GM18520 (cell line): ENCODE measurements at regions not wholly inside any gene's neighbourhood (a gene's known extent, or its start where the extent isn't known, plus 50 kb on each side); places are given as distances from the start of the nearest gene placed in this dataset.
A peak's percentile ranks its signal among the peaks of the same experiment; 100 is the strongest.
"Not testable (repeated sequence)": the region's sequence is repeated elsewhere in the genome, so short reads cannot be mapped to it uniquely, and the experiment has no call there.

Source experiments
- ATAC-seq: cut with Tn5 transposase; IDR thresholded peaks from one replicate; pipeline ENCODE4 v1.9.1; 2021; ENCODE audit not compliant: unreplicated experiment

DNA sequence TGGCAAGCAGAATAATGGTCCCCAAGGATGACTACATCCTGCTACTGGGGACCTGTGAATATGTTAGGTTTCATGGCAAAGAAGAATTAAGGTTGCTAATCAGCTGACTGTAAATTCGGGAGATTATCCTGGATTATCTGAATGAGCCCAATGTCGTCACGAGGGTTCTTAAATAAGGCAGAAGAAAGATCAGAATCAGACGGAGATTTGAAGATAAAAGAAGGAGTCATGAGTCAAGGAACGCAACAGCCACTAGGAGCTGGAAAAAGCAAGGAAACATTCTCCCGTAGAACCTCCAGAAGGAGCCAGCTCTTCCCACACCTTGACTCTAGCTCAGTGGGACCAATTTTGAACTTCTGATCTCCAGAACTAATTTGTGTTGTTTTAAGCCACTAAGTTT lies 82.9 kb upstream of the APBB1IP start:
- no peak for ATAC-seq

DNA sequence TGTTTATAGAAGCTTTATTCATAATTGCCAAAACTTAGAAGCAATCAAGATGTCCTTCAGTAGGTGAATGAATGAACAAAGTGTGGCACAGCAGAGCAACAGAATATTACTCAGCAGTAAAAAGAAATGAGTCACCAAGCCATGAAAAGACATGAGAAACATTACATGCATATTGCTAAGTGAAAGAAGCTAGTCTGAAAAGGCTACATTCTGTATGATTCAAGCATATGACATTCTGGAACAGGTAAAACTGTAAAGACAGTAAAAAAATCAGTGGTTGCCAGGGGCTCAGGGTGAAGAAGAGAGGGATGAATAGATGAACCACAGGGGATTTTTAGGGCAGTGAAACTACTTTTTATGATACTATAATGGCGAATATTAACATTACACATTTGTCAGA lies 80.9 kb upstream of the APBB1IP start:
- ATAC-seq: peak; percentile 87

DNA sequence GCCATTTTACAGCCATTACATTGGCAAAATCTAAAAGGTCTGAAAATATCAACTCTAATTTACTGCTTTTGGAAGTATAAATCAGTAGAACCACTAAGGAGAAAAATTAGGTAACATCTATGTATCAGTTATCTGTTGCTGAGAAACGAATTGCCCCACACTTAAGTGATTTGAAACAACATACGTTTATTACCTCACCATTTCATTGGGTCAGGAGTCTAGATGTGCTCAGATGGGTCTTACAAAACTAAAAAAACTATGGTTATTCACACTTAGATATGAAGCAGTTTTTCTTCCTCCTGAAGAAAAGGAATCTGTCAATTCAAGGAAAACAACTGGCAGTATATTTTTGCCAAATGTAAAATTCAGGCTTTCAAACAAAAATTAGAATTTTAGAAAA lies 80.1 kb upstream of the APBB1IP start:
- ATAC-seq: no peak

DNA sequence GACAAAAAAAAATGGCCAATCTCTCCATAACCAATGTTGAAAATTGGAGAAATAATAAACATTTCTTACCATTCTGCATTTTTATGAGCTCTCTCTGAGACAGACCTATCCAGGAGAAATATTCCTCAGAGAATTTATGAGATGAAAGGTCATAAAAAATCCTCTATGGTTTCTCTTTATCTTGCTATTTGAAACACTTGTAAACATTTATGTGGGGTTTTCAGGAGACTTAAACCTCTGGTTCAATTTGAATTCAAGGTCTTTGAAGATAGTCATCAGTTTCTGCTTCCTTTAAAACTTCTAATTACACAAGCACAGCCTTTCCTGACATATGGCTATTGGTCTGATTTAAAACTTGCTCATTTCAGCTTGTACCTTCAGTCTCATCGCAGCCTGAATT lies 78.5 kb upstream of the APBB1IP start:
- no peak for ATAC-seq

DNA sequence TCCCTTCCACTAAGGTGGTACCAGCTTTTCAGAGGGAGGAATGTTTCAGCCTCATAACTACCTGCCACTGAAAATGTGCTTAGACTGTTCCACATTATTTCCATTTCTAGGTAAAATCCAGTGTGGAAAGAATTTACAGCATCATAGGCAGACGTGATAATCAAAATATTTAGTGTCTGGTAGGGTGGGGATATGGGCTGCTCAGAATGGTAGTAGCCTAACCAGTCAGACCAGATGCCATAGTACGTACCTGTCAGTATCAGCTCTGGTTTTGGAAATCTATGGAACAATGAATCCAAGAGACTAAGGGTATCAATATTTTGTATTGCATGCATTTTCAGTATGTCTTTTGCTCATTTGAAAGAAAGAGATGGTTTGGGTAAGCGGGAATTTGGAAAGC lies 76.8 kb upstream of the APBB1IP start:
- ATAC-seq: no peak

DNA sequence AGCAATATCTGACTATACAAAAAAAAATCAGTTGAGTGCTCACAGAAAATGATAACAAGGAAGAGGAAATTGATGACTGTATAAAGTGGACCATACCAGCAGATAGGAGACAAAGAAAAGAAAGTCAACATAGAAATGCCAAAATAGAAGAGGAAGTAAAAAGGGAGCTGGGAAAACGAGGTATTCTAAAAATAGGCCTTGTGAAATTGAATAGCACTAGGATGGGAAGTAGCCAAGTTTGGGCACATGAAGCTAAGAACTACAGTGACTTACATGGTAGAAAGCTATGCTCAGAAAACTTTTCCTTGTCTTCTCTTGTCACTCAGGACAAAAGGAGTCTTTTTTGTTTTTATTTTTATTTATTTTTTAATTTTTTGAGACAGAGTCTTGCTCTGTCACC lies 76.2 kb upstream of the APBB1IP start:
- ATAC-seq: no peak

DNA sequence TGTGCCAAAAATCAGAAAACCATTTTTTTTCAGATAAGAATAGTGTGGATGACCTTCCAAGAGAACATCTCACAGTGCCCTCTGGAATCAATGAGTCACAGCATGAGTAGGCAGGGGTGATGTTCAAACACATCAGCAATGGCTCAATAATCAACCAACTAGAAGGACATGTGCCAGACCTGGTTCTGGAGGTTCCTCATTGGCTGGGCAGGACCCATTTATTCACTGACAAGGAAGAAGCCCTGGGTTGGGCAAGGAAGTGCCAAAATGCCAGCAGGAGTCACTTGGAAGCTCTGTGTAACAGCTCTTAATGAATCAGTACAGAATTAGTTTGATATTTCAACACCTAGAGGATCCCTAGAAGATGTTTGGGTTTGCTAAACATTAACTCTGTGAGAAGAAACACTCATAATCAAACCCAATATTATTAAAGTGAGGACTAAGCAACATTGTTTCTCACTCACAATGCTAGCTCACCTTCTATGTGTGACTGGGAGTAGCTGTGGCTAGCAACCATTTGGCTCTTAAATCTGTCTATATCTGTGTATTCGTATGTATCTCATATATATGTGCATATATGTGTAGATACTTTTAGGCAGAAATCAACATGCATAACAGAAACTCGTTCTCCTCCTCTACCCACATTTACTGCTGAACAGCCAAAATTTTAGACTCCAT lies 72.3 kb upstream of the APBB1IP start:
- ATAC-seq: no peak

DNA sequence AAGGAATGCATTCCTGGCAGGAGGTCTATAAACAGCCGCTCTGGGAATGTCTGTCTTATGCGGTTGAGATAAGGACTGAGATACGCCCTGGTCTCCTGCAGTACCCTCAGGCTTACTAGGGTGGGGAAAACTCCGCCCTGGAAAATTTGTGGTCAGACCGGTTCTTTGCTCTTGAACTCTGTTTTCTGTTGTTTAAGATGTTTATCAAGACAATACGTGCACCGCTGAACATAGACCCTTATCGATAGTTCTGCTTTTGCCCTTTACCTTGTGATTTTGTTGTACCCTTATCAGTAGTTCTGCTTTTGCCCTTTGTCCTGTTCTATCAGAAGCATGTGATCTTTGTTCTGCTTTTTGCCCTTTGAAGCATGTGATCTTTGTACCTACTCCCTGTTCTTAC lies 71.1 kb upstream of the APBB1IP start:
- ATAC-seq: not testable (repeated sequence)

DNA sequence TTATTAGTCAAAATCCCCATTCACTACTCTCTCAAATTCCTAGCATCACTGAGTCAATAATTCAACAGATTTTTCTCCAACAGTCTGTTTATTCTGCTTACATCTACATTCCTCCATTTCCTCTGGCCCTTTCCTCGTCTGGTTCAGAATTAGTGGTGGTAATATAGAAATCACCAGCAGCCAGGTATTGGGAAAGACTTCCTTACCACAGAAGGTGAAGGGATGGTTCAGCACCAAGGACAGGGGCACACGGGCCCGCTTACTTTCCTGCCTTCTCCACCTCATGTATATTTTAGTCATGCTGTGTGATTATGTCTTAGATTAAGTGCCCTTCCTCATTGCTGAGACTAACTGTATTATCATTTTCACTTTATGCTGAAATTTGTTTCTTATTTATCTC lies 70.4 kb upstream of the APBB1IP start:
- no peak for ATAC-seq

DNA sequence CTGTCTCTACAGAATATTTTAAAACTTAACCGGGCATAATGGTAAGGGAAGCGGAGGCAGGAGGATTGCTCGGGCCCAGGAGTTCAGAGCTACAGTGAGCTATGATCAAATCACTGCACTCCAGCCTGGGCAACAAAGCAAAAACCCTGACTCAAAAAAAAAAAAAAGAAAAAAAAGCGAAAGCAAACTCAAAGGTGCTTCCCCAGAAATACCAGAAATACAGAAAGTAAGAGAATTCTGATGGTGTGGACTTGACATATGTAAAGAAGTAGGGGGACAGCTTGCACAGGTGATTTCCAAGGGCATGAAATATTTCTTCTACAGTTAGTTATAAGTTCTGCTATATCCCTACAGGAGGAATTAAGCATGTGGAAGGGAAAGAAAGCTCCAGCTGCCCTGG lies 69.7 kb upstream of the APBB1IP start:
- ATAC-seq: peak; percentile 60

DNA sequence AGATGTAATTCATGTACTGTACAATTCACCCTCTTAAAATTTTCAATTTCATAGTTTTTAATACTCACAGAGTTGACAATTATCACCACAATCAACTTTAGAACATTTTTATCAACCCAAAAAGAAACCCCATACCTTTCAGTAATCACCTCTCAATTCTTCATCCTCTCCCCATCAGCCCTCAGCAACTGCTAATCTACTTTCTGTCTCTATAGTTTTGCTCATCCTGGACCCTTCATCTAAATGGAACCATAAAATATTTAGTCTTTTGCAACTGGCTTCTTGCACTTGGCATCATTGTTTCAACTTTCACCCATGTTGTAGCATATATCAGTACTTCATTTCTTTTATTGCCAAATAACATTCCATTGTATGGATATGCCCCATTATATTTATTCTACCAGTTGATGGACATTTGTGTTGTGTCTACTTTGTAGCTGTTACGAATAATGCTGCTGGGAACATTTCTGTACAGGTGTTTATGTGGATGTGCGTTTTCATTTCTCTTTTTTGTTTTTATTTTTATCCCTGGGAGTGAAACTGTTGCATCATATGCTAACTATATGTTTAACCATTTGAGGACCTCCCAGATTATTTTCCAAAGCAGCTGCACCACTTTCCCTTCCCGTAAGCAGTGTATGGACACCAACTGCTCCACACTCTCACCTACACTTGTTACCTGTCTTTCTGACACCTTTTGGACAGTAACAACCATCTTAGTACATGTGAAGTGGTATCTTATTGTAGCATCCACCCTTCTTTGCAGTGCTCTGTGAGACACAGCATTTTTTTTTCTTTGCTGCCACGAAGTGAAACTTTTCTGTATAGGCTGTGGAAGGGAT lies 65.4 kb upstream of the APBB1IP start:
- ATAC-seq: no peak

DNA sequence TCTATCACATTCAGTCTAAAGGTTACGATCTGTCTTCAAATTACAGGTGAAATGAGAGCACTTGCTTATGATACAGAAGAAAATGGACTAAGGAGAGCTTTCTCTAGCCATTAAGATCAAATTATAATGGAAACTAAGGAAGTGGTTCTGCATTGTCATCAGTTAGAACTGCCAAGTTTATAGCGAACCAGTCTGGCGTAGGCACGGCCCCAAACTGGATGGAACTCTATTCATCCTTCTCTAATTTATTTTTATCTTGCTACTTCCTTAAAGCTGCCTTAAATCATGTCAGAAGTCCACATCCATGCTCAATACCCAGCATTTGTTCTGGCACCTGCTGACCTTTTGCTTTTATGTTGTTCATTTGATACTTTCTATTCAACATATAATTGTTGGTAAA lies 63.7 kb upstream of the APBB1IP start:
- ATAC-seq: no peak

DNA sequence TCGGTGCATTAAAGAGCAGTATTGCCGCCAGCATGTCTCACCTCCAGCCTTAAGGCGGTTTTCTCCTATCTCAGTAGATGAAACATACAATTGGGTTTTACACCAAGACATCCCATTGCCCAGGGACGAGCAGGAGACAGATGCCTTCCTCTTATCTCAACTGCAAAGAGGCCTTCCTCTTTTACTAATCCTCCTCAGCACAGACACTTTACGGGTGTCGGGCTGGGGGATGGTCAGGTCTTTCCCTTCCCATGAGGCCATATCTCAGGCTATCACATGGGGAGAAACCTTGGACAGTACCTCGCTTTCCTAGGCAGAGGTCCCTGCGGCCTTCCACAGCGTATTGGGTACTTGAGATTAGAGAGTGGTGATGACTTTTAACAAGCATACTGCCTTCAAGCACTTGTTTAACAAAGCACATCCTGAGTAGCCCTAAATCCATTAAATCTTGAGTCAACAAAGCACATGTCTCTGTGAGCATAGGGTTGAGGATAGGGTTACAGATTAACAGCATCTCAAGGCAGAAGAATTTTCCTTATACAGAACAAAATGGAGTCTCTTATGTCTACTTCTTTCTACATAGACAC lies 60.8 kb upstream of the APBB1IP start:
- not testable (repeated sequence) for ATAC-seq

DNA sequence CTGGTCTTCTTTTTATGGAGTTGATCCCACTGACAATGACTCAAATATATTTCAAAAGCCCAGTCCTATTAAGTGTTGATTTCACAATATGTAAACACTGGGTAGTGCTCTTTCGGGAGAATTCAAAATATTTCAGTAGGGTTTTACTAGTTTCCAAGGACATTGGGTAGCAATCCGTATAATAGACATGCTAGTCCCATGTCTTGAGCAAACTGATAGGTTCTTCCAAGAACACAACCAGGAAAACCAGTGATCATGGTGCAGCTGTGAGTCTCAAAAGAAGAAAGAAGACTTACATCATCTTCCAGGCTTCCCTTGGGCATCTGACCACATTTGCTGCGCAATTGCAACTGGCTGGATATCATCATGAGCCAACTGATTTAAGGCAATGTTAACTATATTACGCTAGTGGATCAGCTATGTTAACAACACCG lies 59.3 kb upstream of the APBB1IP start:
- ATAC-seq: no peak

DNA sequence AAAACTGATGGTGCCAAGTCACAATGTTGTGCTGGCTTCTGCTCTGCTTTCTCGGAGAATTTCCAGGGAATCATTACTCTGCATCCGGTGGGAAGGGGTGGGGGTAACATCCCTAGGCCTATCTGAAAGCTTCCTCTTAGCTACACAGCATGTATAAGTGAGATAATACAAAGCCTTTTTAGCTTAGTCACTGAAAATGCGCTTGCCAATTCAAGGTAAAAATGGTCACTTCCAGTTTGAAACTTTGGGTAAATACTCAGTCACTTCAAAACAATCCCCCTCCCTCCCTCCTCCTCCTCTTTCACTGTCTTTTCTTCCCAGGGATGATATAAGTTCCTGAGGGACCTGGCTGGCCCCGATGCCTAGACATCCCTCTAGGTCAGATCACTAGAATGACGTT lies 57.3 kb upstream of the APBB1IP start:
- ATAC-seq: no peak

DNA sequence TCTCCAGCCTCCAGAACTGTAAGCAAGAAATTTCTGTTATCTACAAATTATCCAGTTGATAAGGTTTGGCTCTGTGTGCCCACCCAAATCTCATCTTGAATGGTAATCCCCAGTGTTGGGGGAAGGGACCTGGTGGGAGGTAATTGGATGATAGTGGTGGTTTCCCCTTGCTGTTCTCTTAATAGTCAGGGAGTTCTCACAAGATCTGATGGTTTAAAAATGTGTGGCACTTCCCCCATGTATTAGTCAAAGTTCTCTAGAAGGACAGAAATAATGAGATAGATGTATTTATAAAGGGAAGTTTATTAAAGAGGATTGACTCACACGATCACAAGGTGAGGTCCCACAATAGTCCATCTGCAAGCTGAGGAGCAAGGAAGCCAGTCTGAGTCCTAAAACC lies 56.2 kb upstream of the APBB1IP start:
- no peak for ATAC-seq

DNA sequence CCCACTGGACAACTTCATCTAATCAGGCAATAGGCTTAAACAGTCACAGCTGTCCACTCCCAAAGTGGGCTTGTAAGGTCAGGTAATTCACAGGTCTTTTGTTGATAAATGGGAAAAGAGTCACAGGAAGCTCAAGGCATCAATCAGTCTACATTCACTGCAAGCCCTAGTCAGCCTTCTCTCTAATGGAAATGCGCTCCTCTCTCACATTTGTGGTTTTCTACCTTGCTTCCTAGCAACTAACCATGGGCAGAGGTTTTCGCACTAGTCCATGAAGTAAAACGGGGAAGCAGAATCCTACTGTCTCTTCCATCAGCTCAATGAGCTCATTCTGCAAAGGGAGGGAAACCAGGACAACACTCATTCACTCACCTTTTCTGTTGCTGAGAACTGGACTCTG lies 53.5 kb upstream of the APBB1IP start:
- ATAC-seq: no peak

DNA sequence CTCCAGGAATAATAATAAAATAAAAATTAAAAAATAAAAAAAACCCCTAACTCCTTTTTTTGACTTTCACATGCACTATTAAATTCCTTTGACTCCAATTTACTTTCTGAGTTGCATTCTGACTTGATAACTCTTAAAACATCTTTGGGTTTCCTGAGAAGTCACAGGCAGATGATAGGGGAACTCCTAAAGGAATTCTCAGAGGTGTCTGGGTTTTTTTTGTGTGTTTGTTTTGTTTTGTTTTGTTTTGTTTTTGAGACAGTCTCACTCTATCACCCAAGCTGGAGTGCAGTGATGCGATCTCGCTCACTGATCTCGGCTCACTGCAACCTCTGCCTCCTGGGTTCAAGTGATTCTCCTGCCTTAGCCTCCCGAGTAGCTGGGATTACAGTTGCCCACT lies 52.7 kb upstream of the APBB1IP start:
- ATAC-seq: no peak

DNA sequence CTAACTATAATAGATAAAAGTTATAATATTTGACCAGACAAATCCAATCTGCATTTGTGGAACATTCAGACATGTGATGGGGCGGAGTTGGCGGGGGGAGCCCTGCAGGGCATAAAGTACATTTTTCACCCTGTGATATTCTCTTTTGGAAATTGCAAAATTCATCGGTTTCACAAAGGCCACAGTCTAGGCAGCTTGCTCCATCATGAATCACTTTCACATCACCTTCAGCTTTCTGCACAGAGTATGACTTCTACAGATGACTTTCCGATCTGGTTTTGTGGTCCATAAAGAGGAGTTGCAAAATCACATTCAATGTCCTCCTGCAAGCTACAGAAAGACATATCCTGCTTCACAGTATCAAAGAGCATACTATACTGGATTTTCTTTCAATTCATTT lies 51.4 kb upstream of the APBB1IP start:
- no peak for ATAC-seq
